Muscle layer of colon (tissue), 2 donors: ENCODE measurements at regions not wholly inside any gene's neighbourhood (a gene's known extent, or its start where the extent isn't known, plus 50 kb on each side); places are given as distances from the start of the nearest gene placed in this dataset.
"Not testable (repeated sequence)": the region's sequence is repeated elsewhere in the genome, so short reads cannot be mapped to it uniquely, and the experiment has no call there.

Experiments
- H3K27ac ChIP-seq: one replicate; pipeline ENCODE4 v1.7.0; 2013; ENCODE audit warnings: low read depth, mild to moderate bottlenecking, low read length, moderate library complexity
- H3K27me3 ChIP-seq, 2 donors: one replicate each; pipeline ENCODE4 v1.7.0; 2013; ENCODE audit warnings: low read length in 2 of 2, mild to moderate bottlenecking in 2 of 2; ENCODE audit not compliant: insufficient read depth in 2 of 2, control insufficient read depth in 1 of 2
- H3K36me3 ChIP-seq: one replicate; pipeline ENCODE4 v1.7.0; 2013; ENCODE audit warnings: mild to moderate bottlenecking, low read length; ENCODE audit not compliant: insufficient read depth
- H3K4me1 ChIP-seq: one replicate; pipeline ENCODE4 v1.7.0; 2013; ENCODE audit warnings: mild to moderate bottlenecking, low read length; ENCODE audit not compliant: insufficient read depth
- H3K4me3 ChIP-seq, 2 donors: one replicate each; pipeline ENCODE4 v1.7.0; 2013; ENCODE audit warnings: low read length in 2 of 2, low read depth in 1 of 2, mild to moderate bottlenecking in 1 of 2, moderate library complexity in 1 of 2
- H3K9ac ChIP-seq: one replicate; pipeline ENCODE4 v1.7.0; 2013; ENCODE audit warnings: low read length
- H3K9me3 ChIP-seq: one replicate; pipeline ENCODE4 v1.7.0; 2013; ENCODE audit warnings: mild to moderate bottlenecking, low read length
- donor health status: abdominal sarcoma.
- donor health status: Adenocarcinoma of cecum.

DNA sequence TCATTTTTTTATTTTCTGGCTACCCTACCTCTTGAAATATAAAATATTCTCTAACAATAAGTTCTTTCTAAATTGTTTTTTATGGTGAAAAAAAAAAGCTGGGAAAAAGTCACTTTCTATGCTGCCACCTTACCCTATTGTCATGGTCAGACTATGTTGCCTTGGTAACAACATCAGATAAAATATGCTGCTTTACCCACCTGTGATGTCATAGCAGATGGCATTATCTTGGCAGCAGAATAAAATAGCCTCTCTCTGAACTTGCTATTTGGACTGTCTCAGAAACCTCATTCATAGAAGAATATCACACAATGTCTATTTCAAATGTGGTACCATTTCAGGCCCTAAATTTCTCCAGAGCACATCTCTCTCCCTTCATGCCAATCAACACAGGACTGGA, 69.6 kb upstream of the SGIP1 start:
- H3K36me3 ChIP-seq, result no peaks in the 10 kb centered on the region
- no peaks in the 10 kb centered on the region for H3K9me3 ChIP-seq
- H3K27me3 ChIP-seq, result no peaks in the 10 kb centered on the region
- no peak overlapping the region for H3K9ac ChIP-seq
- no peak overlapping the region for H3K4me3 ChIP-seq
- H3K4me1 ChIP-seq, result no peaks in the 10 kb centered on the region
- no peak overlapping the region for H3K27ac ChIP-seq

DNA sequence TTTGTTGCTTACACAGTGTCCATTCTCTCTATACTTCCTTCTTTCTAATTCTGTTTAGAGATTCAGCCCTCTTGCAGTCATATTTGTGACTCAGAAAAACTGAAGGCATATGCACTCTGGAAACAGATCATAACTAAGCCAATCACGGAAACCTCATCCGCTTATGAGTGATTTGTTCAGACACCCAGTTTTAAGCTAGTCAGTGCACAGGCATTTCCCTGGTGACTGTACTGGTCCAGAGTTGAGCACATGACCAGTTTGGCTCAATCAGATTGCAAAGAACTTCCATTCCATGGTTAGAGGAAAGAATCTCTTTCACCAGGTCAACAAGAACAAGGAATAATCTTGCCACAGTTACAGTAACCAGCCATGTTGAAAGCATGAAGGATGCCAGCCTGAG, 69.2 kb upstream of the SGIP1 start:
- Histone ChIP-seq H3K4me3 (no peak overlapping the region), H3K36me3 (no peaks in the 10 kb centered on the region), H3K4me1 (no peaks in the 10 kb centered on the region), H3K9me3 (no peaks in the 10 kb centered on the region), H3K27ac (no peak overlapping the region), H3K27me3 (no peaks in the 10 kb centered on the region), H3K9ac (no peak overlapping the region)

DNA sequence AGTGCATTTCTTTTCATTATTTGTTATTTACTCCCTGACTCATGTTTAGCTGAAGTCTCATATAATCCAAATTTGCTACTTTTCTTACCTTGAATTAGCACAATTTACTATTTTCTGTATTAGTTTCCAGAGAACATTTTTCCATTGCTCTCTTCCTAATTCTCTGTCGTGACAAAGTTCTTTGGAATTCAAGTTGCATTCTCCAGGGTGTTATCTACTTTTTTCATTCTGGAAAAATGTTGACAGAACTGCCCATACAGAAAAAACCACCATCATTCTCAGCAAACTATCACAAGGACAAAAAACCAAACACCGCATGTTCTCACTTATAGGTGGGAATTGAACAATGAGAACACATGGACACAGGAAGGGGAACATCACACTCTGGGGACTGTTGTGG, 67.3 kb upstream of the SGIP1 start:
- not testable (repeated sequence) for H3K4me3 ChIP-seq, H3K27ac ChIP-seq, H3K4me1 ChIP-seq, H3K27me3 ChIP-seq, H3K36me3 ChIP-seq, H3K9ac ChIP-seq, H3K9me3 ChIP-seq

GRCh38 chr1:66468722-66469121, 65.2 kb upstream of the SGIP1 start:
- no peaks in the 10 kb centered on the region for H3K36me3 ChIP-seq
- no peaks in the 10 kb centered on the region for H3K4me1 ChIP-seq
- no peaks in the 10 kb centered on the region for H3K27me3 ChIP-seq
- H3K4me3 ChIP-seq, result no peak overlapping the region
- H3K27ac ChIP-seq, result no peak overlapping the region
- no peaks in the 10 kb centered on the region for H3K9me3 ChIP-seq
- H3K9ac ChIP-seq, result no peak overlapping the region

DNA sequence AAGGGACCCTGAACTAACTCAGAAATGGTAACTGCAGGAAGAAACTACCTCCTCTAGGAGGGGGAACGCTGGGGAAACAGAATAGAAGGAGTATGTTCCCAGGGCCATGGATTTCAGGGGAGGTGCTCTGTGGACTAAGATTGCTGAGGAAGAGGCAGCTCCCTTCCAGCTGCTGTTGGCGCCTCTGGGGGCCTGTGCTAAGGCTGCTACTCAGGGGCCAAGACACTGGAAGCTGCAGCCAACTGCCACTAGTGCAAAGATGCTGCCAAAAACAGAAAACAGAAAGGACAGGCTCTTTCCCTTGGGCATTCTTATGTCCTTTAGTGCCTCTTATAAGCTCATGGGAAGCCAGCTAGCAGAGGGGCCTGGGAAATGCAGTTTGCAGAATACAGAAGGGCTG, 58.0 kb upstream of the SGIP1 start:
- H3K9me3 ChIP-seq, result no peaks in the 10 kb centered on the region
- no peaks in the 10 kb centered on the region for H3K36me3 ChIP-seq
- H3K27me3 ChIP-seq, result no peaks in the 10 kb centered on the region
- H3K4me1 ChIP-seq, result no peaks in the 10 kb centered on the region
- H3K9ac ChIP-seq, result no peak overlapping the region
- no peak overlapping the region for H3K27ac ChIP-seq
- H3K4me3 ChIP-seq, result no peak overlapping the region

- Histone ChIP-seq H3K9me3 (no peaks in the 10 kb centered on the region), H3K9ac (no peak overlapping the region), H3K27me3 (no peaks in the 10 kb centered on the region), H3K36me3 (no peaks in the 10 kb centered on the region), H3K4me1 (no peaks in the 10 kb centered on the region), H3K27ac (no peak overlapping the region), H3K4me3 (no peak overlapping the region)
Measured at GRCh38 chr1:66476774-66477173, 57.2 kb upstream of the SGIP1 start.

GRCh38 chr1:66478116-66478515, 55.8 kb upstream of the SGIP1 start:
- H3K4me3 ChIP-seq, result no peak overlapping the region
- H3K9ac ChIP-seq, result no peak overlapping the region
- H3K36me3 ChIP-seq, result no peaks in the 10 kb centered on the region
- no peaks in the 10 kb centered on the region for H3K27me3 ChIP-seq
- no peak overlapping the region for H3K27ac ChIP-seq
- no peaks in the 10 kb centered on the region for H3K4me1 ChIP-seq
- no peaks in the 10 kb centered on the region for H3K9me3 ChIP-seq

DNA sequence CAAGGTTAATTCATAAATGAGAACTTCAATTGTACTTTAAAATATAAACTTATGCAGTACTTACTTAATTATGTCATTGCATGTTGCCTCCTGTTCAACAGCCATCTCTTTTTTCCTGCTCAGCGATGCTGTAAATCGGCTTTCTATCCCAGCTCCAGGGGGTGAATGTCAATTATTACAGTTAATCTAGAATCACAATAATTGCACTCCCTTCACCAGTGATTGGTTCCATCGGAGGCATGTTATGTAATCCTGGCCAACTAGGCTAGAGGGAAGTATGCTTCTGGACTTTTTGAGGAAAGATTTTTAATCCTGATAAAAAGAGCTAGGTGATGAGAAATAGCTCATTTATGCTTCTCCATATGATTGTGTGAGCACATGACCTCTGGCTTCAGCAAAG, 53.8 kb upstream of the SGIP1 start:
- no peaks in the 10 kb centered on the region for H3K36me3 ChIP-seq
- no peaks in the 10 kb centered on the region for H3K27me3 ChIP-seq
- H3K27ac ChIP-seq, result no peak overlapping the region
- no peak overlapping the region for H3K9ac ChIP-seq
- H3K9me3 ChIP-seq, result no peaks in the 10 kb centered on the region
- no peak overlapping the region for H3K4me3 ChIP-seq
- no peaks in the 10 kb centered on the region for H3K4me1 ChIP-seq

DNA sequence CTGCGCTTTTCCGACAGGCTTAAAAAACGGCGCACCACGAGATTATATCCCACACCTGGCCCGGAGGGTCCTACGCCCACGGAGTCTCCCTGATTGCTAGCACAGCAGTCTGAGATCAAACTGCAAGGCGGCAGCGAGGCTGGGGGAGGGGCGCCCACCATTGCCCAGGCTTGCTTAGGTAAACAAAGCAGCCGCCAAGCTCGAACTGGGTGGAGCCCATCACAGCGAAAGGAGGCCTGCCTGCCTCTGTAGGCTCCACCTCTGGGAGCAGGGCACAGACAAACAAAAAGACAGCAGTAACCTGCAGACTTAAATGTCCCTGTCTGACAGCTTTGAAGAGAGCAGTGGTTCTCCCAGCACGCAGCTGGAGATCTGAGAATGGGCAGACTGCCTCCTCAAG, 52.7 kb upstream of the SGIP1 start:
- not testable (repeated sequence) for H3K9ac ChIP-seq, H3K27me3 ChIP-seq, H3K27ac ChIP-seq, H3K36me3 ChIP-seq, H3K4me3 ChIP-seq, H3K4me1 ChIP-seq, H3K9me3 ChIP-seq
